OCI-LY7 (cell line): ENCODE measurements at regions not wholly inside any gene's neighbourhood (a gene's known extent, or its start where the extent isn't known, plus 50 kb on each side); places are given as distances from the start of the nearest gene placed in this dataset.

ENCODE experiments used
- BruUV-seq: library from RNA; stranded (reverse); fragments of 400-500 nt; replicated peaks from 2 replicates; lab custom pipeline; 2021; lab: Mats Ljungman, UMichigan
- CTCF ChIA-PET: fragments of 300-600 bp; sonication (Branson Sonifier 250); formaldehyde crosslinking; loops from one replicate; lab custom pipeline; 2022; ENCODE audit warnings: antibody characterized with exemption; ENCODE audit not compliant: unreplicated experiment; lab: Charles Lee
- POLR2A ChIA-PET: fragments of 300-600 bp; sonication (Branson Sonifier 250); formaldehyde crosslinking; loops from one replicate; lab custom pipeline; 2022; ENCODE audit warnings: antibody characterized with exemption; lab: Charles Lee
- DNase-seq: peaks from one replicate; pipeline ENCODE4 v3.0.0-alpha.2; 2015; ENCODE audit warnings: low spot score
- H2AFZ ChIP-seq: fragments of 200-600 bp; sonication (generic), shearing (Covaris generic); 2 replicates; pipeline ENCODE4 v1.6.1; 2014; ENCODE audit warnings: mild to moderate bottlenecking, antibody characterized with exemption, low read length, moderate library complexity
- H3K27ac ChIP-seq: fragments of 200-600 bp; sonication (generic); 2 replicates; pipeline ENCODE4 v1.5.1; 2014; ENCODE audit warnings: mixed run types, low read depth, mild to moderate bottlenecking, moderate library complexity, low read length, inconsistent platforms; ENCODE audit not compliant: poor library complexity, severe bottlenecking
- H3K36me3 ChIP-seq: fragments of 200-600 bp; sonication (generic); 2 replicates; pipeline ENCODE4 v1.6.1; 2014; ENCODE audit warnings: mild to moderate bottlenecking, antibody characterized with exemption, low read length, moderate library complexity, mixed read lengths; ENCODE audit not compliant: insufficient read depth
- H3K4me1 ChIP-seq: fragments of 200-600 bp; sonication (generic); 2 replicates; pipeline ENCODE4 v1.5.1; 2014; ENCODE audit warnings: mild to moderate bottlenecking, low read length; ENCODE audit not compliant: insufficient read depth, poor library complexity, severe bottlenecking
- H3K4me2 ChIP-seq: fragments of 200-600 bp; sonication (generic); 2 replicates; pipeline ENCODE4 v1.6.1; 2014; ENCODE audit warnings: mild to moderate bottlenecking, low read length
- H3K4me3 ChIP-seq: fragments of 200-600 bp; sonication (generic); 2 replicates; pipeline ENCODE4 v1.5.1; 2014; ENCODE audit warnings: mild to moderate bottlenecking, low read depth, low read length; ENCODE audit not compliant: poor library complexity, severe bottlenecking
- H3K79me2 ChIP-seq: fragments of 200-600 bp; sonication (generic); 2 replicates; pipeline ENCODE4 v1.6.1; 2016; ENCODE audit warnings: low read depth, mild to moderate bottlenecking, low read length, moderate library complexity, mixed read lengths; ENCODE audit not compliant: insufficient read depth
- H3K9me2 ChIP-seq: fragments of 200-600 bp; sonication (generic); 2 replicates; pipeline ENCODE4 v1.6.1; 2016; ENCODE audit warnings: mild to moderate bottlenecking, low read length, mixed read lengths; ENCODE audit not compliant: insufficient read depth
- H3K9me3 ChIP-seq: fragments of 200-600 bp; sonication (generic); 2 replicates; pipeline ENCODE4 v1.6.1; 2014; ENCODE audit warnings: mild to moderate bottlenecking, mixed run types, low read length, mixed read lengths
- H4K20me1 ChIP-seq: fragments of 200-600 bp; sonication (generic); 2 replicates; pipeline ENCODE4 v1.6.1; 2014; ENCODE audit warnings: mild to moderate bottlenecking, antibody characterized with exemption, low read length, moderate library complexity, mixed read lengths; ENCODE audit not compliant: insufficient read depth
- CTCF ChIP-seq: fragments of 200-600 bp; sonication (generic); conservative IDR thresholded peaks from 2 replicates; pipeline ENCODE4 v1.5.1; 2014; ENCODE audit warnings: mild to moderate bottlenecking, antibody characterized with exemption, low read length, moderate library complexity, mixed read lengths
- EZH2phosphoT487 ChIP-seq: fragments of 200-600 bp; sonication (generic); IDR thresholded peaks from 2 replicates; pipeline ENCODE4 v1.6.1; 2018; ENCODE audit warnings: low read depth, borderline replicate concordance, mild to moderate bottlenecking, mixed run types, antibody characterized with exemption, low read length, moderate library complexity, mixed read lengths
- intact Hi-C: fragments of 100-400 bp; cut with micrococcal nuclease; formaldehyde crosslinking; loops from one replicate; pipeline ENCODE4 v1.10.0; 2022; ENCODE audit not compliant: unreplicated experiment

DNA sequence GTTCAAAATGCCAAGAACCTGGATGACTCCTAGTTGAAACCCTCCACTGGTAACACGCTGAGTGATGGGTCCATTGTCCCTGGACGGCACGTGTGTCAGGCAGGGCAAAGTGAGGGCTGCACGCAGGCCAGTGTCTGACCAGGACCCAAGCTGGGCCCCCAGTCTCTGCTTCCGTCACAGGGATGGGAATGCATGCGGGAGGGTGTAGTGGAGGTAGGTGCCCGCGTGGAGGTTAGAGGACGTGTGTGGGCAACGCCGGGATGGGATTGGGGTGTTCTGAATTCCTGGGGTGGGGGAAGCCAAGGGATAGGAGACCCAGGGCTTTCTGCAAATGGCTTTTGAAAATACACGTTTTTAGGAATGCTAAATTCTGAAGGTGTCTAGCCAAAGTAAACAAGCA, 943.3 kb downstream of the BRD1 start:
- Histone ChIP-seq H4K20me1 (no peaks in the 10 kb centered on the region), H3K9me2 (no peaks in the 10 kb centered on the region), H3K4me1 (no peaks in the 10 kb centered on the region), H3K36me3 (no peaks in the 10 kb centered on the region), H3K79me2 (no peaks in the 10 kb centered on the region), H2AFZ (no peak overlapping the region), H3K27ac (no peak overlapping the region), H3K4me2 (no peak overlapping the region), H3K4me3 (no peak overlapping the region), H3K9me3 (no peaks in the 10 kb centered on the region)
- DNase-seq: no peak
- ChIA-PET CTCF (no interaction called here), POLR2A (no interaction called here)
- no TSS peak for BruUV-seq
- TF ChIP-seq EZH2phosphoT487: no peak
- TF ChIP-seq CTCF: no peak
- intact Hi-C loops: no loop called here

GRCh38 chr22:48883211-48883960, 944.3 kb downstream of the BRD1 start:
- Histone ChIP-seq H3K9me3 (no peaks in the 10 kb centered on the region), H2AFZ (no peak overlapping the region), H3K9me2 (no peaks in the 10 kb centered on the region), H4K20me1 (no peaks in the 10 kb centered on the region), H3K79me2 (no peaks in the 10 kb centered on the region), H3K4me2 (no peak overlapping the region), H3K4me3 (no peak overlapping the region), H3K4me1 (no peaks in the 10 kb centered on the region), H3K27ac (no peak overlapping the region), H3K36me3 (no peaks in the 10 kb centered on the region)
- ChIA-PET POLR2A (no interaction called here), CTCF (no interaction called here)
- BruUV-seq: no TSS peak
- no peak for DNase-seq
- intact Hi-C loops: no loop called here
- no peak for TF ChIP-seq CTCF

- Histone ChIP-seq H3K4me3 (no peak overlapping the region), H3K79me2 (no peaks in the 10 kb centered on the region), H3K9me2 (no peaks in the 10 kb centered on the region), H3K4me2 (no peak overlapping the region), H3K9me3 (no peaks in the 10 kb centered on the region), H4K20me1 (no peaks in the 10 kb centered on the region), H3K27ac (no peak overlapping the region), H3K36me3 (no peaks in the 10 kb centered on the region), H2AFZ (no peak overlapping the region), H3K4me1 (no peaks in the 10 kb centered on the region)
- ChIA-PET POLR2A (no interaction called here), CTCF (no interaction called here)
- intact Hi-C loops: no loop called here
- no peak for TF ChIP-seq CTCF
- no peak for TF ChIP-seq EZH2phosphoT487
- no TSS peak for BruUV-seq
- no peak for DNase-seq
Measured at GRCh38 chr22:48882636-48883200, 945.0 kb downstream of the BRD1 start.
